ENCODE measurements at regions not wholly inside any gene's neighbourhood (a gene's known extent, or its start where the extent isn't known, plus 50 kb on each side); places are given as distances from the start of the nearest gene placed in this dataset.

DNA sequence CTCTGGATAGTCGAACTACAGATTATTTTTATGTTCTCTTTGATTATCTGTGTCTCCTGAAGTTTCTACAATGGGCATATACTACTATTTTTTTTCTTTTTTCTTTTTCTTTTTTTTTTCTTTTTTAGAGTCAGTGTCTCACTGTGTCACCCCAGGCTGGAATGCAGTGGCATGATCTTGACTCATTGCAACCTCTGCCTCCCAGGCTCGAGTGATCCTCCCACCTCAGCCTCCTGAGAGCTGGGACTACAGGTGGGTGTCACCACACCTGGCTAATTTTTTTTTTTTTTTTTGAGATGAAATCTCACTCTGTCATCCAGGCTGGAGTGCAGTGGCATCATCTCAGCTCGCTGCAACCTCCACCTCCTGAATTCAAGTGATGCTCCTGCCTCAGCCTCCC is 250.7 kb upstream of the KAZN start:
- TF ChIP-seq EP300 (IDR thresholded peaks at IDR 0.05; ENCODE audit: borderline replicate concordance) (no peak), TEAD4 (IDR thresholded peaks at IDR 0.05) (no peak), RAD21 (IDR thresholded peaks at IDR 0.05; ENCODE audit: low read depth) (no peak), TAF1 (IDR thresholded peaks at IDR 0.05; ENCODE audit: low read depth) (no peak), NFIC (IDR thresholded peaks at IDR 0.05) (no peak), CEBPB (IDR thresholded peaks at IDR 0.05) (no peak), CREB1 (IDR thresholded peaks at IDR 0.05; ENCODE audit: low read depth) (no peak), EGR1 (IDR thresholded peaks at IDR 0.05) (no peak), TCF12 (IDR thresholded peaks at IDR 0.05; ENCODE audit: low read depth) (no peak), FOXM1 (IDR thresholded peaks at IDR 0.05; ENCODE audit: borderline replicate concordance, low read depth) (no peak), YY1 (IDR thresholded peaks at IDR 0.05; ENCODE audit: low read depth) (no peak)
- TF ChIP-seq, protein P1, sequence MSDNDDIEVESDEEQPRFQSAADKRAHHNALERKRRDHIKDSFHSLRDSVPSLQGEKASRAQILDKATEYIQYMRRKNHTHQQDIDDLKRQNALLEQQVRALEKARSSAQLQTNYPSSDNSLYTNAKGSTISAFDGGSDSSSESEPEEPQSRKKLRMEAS (IDR thresholded peaks at IDR 0.05) = no peak
- TF ChIP-seq, protein P2, sequence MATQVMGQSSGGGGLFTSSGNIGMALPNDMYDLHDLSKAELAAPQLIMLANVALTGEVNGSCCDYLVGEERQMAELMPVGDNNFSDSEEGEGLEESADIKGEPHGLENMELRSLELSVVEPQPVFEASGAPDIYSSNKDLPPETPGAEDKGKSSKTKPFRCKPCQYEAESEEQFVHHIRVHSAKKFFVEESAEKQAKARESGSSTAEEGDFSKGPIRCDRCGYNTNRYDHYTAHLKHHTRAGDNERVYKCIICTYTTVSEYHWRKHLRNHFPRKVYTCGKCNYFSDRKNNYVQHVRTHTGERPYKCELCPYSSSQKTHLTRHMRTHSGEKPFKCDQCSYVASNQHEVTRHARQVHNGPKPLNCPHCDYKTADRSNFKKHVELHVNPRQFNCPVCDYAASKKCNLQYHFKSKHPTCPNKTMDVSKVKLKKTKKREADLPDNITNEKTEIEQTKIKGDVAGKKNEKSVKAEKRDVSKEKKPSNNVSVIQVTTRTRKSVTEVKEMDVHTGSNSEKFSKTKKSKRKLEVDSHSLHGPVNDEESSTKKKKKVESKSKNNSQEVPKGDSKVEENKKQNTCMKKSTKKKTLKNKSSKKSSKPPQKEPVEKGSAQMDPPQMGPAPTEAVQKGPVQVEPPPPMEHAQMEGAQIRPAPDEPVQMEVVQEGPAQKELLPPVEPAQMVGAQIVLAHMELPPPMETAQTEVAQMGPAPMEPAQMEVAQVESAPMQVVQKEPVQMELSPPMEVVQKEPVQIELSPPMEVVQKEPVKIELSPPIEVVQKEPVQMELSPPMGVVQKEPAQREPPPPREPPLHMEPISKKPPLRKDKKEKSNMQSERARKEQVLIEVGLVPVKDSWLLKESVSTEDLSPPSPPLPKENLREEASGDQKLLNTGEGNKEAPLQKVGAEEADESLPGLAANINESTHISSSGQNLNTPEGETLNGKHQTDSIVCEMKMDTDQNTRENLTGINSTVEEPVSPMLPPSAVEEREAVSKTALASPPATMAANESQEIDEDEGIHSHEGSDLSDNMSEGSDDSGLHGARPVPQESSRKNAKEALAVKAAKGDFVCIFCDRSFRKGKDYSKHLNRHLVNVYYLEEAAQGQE (IDR thresholded peaks at IDR 0.05; ENCODE audit: low read depth) = no peak
